ENCODE measurements at regions not wholly inside any gene's neighbourhood (a gene's known extent, or its start where the extent isn't known, plus 50 kb on each side); places are given as distances from the start of the nearest gene placed in this dataset.

GRCh38 chr2:5945742-5946141 lies 253.6 kb downstream of the SOX11 start:
- no peak for DNase-seq (ENCODE audit: low read depth)
- H3K4me3 ChIP-seq (ENCODE audit: low read length), result no peak overlapping the region
- TF ChIP-seq CTCF (conservative IDR thresholded peaks at IDR 0.05; ENCODE audit: low read depth, low read length), result no peak

DNA sequence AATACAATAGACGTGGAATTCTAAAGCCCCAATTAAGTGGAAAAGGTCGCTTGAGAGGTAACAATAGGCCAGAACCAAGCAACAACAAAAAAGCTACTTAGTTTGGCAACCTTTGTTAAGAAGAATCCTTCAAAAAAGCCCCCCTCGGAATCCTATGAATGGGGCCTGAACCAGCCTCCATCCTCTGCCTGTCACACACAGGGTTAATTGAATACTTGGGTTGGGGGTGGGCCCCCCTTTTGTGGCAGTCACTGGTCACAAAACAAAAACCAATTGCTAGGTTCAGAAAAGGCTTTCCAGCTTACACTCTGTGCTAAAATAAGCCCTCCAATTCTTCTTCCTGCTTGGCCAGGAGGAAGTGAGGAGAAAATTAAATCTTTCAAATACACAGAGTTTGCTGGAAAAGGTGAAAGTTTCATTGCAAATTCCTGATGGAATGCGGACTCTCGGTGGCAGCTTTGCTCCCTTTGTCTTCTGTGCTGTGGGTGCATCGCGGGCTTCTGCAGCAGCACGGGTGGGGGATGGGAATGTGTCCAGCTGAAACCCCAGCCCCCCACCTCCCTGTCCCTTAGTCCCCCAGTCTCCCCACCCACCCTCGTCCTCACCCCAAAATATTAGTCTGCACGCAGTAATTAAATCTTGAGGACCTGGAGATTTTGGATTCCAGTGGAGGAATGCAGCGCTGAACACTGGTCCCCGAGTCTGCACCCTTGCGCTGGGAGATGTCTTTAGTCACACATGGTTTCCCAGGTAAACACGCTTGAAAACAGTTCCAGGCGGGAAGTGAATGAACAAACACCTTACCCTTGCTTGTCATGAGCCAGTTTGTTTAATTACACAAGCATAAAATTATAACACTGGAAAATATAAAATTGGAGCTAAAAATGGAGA lies 254.3 kb downstream of the SOX11 start:
- no peak for DNase-seq (ENCODE audit: low read depth)
- H3K4me3 ChIP-seq (ENCODE audit: low read length), result no peak overlapping the region
- no peak for TF ChIP-seq CTCF (conservative IDR thresholded peaks at IDR 0.05; ENCODE audit: low read depth, low read length)

DNA sequence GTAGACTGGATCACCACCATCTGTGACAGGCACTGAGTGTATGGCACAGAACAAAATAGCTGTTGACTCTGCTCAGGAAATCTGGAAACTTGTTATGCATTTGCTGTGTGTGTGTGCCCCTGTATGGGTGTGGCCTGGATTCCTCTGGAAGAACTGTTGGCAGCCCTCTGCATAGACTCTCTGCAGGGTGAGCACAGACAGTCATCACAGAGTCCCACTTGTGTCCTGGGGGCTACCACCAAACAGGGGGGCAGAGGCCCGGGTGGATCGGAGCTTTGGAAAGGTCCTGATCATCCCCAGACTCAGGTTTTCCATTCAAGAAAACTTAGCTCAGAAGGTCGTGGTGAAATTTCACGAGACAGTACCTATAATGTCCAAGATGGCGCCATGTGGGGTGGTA lies 258.6 kb downstream of the SOX11 start:
- no peak for DNase-seq (ENCODE audit: low read depth)
- TF ChIP-seq CTCF (conservative IDR thresholded peaks at IDR 0.05; ENCODE audit: low read depth, low read length), result no peak
- no peak overlapping the region for H3K4me3 ChIP-seq (ENCODE audit: low read length)

GRCh38 chr2:5951471-5951870 lies 259.3 kb downstream of the SOX11 start:
- no peak for TF ChIP-seq CTCF (conservative IDR thresholded peaks at IDR 0.05; ENCODE audit: low read depth, low read length)
- no peak for DNase-seq (ENCODE audit: low read depth)
- H3K4me3 ChIP-seq (ENCODE audit: low read length), result no peak overlapping the region

GRCh38 chr2:5953525-5953924 lies 261.3 kb downstream of the SOX11 start:
- DNase-seq (ENCODE audit: low read depth), result no peak
- TF ChIP-seq CTCF (conservative IDR thresholded peaks at IDR 0.05; ENCODE audit: low read depth, low read length), result no peak
- no peak overlapping the region for H3K4me3 ChIP-seq (ENCODE audit: low read length)

DNA sequence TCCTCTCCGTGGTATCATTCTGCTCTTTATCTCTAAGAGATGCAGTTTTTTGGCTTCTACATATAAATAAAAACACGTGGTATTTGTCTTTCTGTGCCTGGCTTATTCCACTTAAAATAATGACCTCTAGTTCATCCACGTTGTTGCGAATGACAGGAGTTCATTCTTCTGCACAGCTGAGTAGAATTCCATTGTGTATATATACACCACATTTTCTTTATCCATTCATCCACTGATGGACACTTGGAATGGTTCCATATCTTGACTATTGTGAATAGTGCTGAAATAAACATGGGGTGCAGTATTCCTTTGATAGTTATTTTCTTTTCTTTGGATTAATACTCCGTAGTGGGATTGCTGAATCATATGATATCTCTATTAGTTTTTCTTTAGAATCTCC lies 262.3 kb downstream of the SOX11 start:
- no peak overlapping the region for H3K4me3 ChIP-seq (ENCODE audit: low read length)
- DNase-seq (ENCODE audit: low read depth), result no peak
- TF ChIP-seq CTCF (conservative IDR thresholded peaks at IDR 0.05; ENCODE audit: low read depth, low read length), result no peak

- no peak overlapping the region for H3K4me3 ChIP-seq (ENCODE audit: low read length)
- no peak for TF ChIP-seq CTCF (conservative IDR thresholded peaks at IDR 0.05; ENCODE audit: low read depth, low read length)
- no peak for DNase-seq (ENCODE audit: low read depth)
Measured at GRCh38 chr2:5955921-5956320, 263.7 kb downstream of the SOX11 start.

Data from retinal pigment epithelial cell (primary cell).